ENCODE measurements at regions not wholly inside any gene's neighbourhood (a gene's known extent, or its start where the extent isn't known, plus 50 kb on each side); places are given as distances from the start of the nearest gene placed in this dataset.
"Not testable (repeated sequence)": the region's sequence is repeated elsewhere in the genome, so short reads cannot be mapped to it uniquely, and the experiment has no call there.

DNA sequence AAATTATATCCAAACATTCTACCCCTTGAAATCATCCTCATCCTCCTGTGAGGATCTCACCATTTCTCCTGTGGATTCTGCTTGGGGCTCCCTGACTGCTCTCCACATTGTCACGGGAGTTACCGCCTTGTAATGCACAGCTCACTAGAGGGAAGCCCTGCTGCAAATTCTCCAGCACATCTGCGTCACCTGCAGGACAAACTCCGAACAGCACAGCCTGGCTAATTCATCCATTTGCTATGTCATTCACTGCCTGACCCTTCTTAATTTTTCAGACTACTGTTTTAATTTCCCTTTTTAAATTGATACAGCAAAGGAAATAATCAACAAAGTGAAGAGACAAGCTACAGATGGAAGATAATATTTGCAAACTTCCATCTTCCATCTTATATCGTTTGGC lies 627.4 kb downstream of the FBXO15 start:
- Histone ChIP-seq H3K36me3 (replicated peaks; ENCODE audit: low read depth, low read length) (peaks cover 2% of the 10 kb centered on the region), H3K9ac (ENCODE audit: low read length) (no peak overlapping the region), H4K20me1 (ENCODE audit: insufficient read depth, low read length) (no peaks in the 10 kb centered on the region), H3K27me3 (ENCODE audit: low read depth, low read length) (no peaks in the 10 kb centered on the region), H3K9me3 (ENCODE audit: insufficient read depth, low read length) (no peaks in the 10 kb centered on the region), H3K79me2 (ENCODE audit: low read length) (no peaks in the 10 kb centered on the region), H3K4me3 (ENCODE audit: low read length) (no peak overlapping the region), H3K4me2 (ENCODE audit: low read length) (no peak overlapping the region), H3K4me1 (ENCODE audit: low read length) (no peaks in the 10 kb centered on the region), H2AFZ (ENCODE audit: low read depth, low read length) (no peak overlapping the region), H3K27ac (ENCODE audit: low read length) (no peak overlapping the region)
- TF ChIP-seq, protein P1, sequence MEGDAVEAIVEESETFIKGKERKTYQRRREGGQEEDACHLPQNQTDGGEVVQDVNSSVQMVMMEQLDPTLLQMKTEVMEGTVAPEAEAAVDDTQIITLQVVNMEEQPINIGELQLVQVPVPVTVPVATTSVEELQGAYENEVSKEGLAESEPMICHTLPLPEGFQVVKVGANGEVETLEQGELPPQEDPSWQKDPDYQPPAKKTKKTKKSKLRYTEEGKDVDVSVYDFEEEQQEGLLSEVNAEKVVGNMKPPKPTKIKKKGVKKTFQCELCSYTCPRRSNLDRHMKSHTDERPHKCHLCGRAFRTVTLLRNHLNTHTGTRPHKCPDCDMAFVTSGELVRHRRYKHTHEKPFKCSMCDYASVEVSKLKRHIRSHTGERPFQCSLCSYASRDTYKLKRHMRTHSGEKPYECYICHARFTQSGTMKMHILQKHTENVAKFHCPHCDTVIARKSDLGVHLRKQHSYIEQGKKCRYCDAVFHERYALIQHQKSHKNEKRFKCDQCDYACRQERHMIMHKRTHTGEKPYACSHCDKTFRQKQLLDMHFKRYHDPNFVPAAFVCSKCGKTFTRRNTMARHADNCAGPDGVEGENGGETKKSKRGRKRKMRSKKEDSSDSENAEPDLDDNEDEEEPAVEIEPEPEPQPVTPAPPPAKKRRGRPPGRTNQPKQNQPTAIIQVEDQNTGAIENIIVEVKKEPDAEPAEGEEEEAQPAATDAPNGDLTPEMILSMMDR (IDR thresholded peaks at IDR 0.05; ENCODE audit: low read depth, low read length) = no peak
- no peak for TF ChIP-seq EZH2phosphoT487 (IDR thresholded peaks at IDR 0.05; ENCODE audit: low read depth)

DNA sequence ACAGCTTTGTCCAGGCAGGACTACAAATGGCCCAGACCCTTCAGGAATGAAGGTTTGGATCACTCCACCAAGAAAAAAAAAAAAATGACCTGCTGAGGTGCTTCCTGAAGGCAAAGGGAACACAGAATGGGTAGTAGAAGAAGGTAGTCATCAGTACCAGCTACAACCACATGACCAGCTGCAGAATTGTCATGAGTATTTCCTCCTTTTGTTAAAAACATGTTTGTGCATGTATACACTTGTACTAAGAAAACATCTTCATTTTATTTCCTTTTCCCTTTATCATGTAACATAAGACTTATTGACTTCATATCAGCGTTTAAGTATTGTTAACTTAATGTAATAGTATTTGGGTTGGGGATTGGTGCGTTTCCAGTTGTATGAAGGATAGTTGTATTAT lies 631.6 kb downstream of the FBXO15 start:
- not testable (repeated sequence) for H3K4me2 ChIP-seq (ENCODE audit: low read length); H3K9me3 ChIP-seq (ENCODE audit: insufficient read depth, low read length); H2AFZ ChIP-seq (ENCODE audit: low read depth, low read length); H3K27ac ChIP-seq (ENCODE audit: low read length); H3K79me2 ChIP-seq (ENCODE audit: low read length); H3K4me3 ChIP-seq (ENCODE audit: low read length); H3K36me3 ChIP-seq (replicated peaks; ENCODE audit: low read depth, low read length); H3K4me1 ChIP-seq (ENCODE audit: low read length); H3K27me3 ChIP-seq (ENCODE audit: low read depth, low read length); H4K20me1 ChIP-seq (ENCODE audit: insufficient read depth, low read length); H3K9ac ChIP-seq (ENCODE audit: low read length)

DNA sequence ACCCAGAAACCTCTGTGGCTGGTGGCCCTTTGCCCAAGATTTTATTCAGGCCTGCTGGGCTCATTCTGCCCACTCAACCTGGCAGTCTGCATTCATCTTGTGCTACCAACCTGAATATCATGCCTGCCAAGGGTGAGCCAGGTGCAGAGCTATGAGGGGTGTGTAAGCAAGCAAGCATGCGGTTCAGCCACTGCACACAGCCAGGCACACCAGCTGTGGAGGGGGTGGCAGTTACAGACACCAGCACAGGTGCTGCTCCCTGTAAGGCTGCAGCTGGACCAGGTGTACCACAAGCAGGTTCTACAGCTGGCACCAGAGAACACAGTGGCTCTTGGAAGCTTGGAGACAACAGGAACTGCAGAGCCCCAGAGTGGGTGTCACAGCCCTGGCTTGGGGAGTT lies 633.2 kb downstream of the FBXO15 start:
- Histone ChIP-seq H3K79me2 (ENCODE audit: low read length) (no peaks in the 10 kb centered on the region), H2AFZ (ENCODE audit: low read depth, low read length) (no peak overlapping the region), H3K36me3 (replicated peaks; ENCODE audit: low read depth, low read length) (no peaks in the 10 kb centered on the region), H3K9me3 (ENCODE audit: insufficient read depth, low read length) (no peaks in the 10 kb centered on the region), H3K4me1 (ENCODE audit: low read length) (no peaks in the 10 kb centered on the region), H4K20me1 (ENCODE audit: insufficient read depth, low read length) (no peaks in the 10 kb centered on the region), H3K4me2 (ENCODE audit: low read length) (no peak overlapping the region), H3K27ac (ENCODE audit: low read length) (no peak overlapping the region), H3K27me3 (ENCODE audit: low read depth, low read length) (no peaks in the 10 kb centered on the region), H3K9ac (ENCODE audit: low read length) (no peak overlapping the region), H3K4me3 (ENCODE audit: low read length) (no peak overlapping the region)
- TF ChIP-seq, protein P1 (IDR thresholded peaks at IDR 0.05; ENCODE audit: low read depth, low read length) = no peak
- TF ChIP-seq EZH2phosphoT487 (IDR thresholded peaks at IDR 0.05; ENCODE audit: low read depth) = no peak

DNA sequence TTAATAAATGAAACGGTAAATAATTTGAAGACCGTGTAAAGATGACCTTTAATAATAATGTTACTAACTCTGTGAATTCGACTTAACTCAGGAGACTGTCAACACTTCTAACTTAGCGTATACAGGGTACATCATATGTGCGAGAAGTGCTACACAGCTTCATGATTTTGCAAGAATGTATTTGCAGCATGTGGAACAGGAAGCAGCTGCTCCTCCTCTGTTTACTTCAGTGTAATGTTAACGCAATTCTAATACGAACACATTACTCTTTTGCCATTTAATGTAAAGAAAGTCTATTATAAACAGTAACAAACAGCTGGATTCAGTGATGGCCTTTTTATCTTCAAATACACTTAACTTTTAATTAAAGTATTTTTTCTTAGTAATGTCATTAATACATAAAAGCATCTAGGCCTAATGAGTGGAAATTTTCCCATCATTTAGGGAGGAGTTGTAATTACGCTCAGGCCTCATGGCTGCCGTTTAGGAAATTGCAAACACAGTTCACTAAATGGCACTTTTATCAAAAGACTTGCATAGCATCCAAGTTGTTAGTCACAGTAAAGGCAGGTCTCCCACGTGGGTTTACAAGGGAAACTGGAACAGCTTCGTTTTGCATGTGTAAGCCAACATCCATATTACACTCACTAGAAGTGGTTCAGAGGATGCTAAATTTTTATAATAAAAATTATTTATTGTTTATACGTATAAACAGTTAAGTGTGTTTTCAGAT lies 635.7 kb downstream of the FBXO15 start:
- Histone ChIP-seq H3K9me3 (ENCODE audit: insufficient read depth, low read length) (no peaks in the 10 kb centered on the region; the same call in 1 of the 2 replicates), H3K4me1 (ENCODE audit: low read length) (no peaks in the 10 kb centered on the region), H3K36me3 (replicated peaks; ENCODE audit: low read depth, low read length) (no peaks in the 10 kb centered on the region), H2AFZ (ENCODE audit: low read depth, low read length) (no peak overlapping the region), H3K4me3 (ENCODE audit: low read length) (no peak overlapping the region), H3K4me2 (ENCODE audit: low read length) (no peak overlapping the region), H3K27me3 (ENCODE audit: low read depth, low read length) (no peaks in the 10 kb centered on the region), H3K79me2 (ENCODE audit: low read length) (no peaks in the 10 kb centered on the region), H4K20me1 (ENCODE audit: insufficient read depth, low read length) (no peaks in the 10 kb centered on the region), H3K9ac (ENCODE audit: low read length) (no peak overlapping the region), H3K27ac (ENCODE audit: low read length) (no peak overlapping the region)
- no peak for TF ChIP-seq EZH2phosphoT487 (IDR thresholded peaks at IDR 0.05; ENCODE audit: low read depth)
- TF ChIP-seq, protein P1 (IDR thresholded peaks at IDR 0.05; ENCODE audit: low read depth, low read length) = no peak

All from OCI-LY3 (cell line).